Activated naive CD8-positive, alpha-beta T cell (primary cell): ENCODE measurements at regions not wholly inside any gene's neighbourhood (a gene's known extent, or its start where the extent isn't known, plus 50 kb on each side); places are given as distances from the start of the nearest gene placed in this dataset.
A peak's percentile ranks its signal among the peaks of the same experiment; 100 is the strongest.
"Not testable (repeated sequence)": the region's sequence is repeated elsewhere in the genome, so short reads cannot be mapped to it uniquely, and the experiment has no call there.

Source experiments
- H3K27ac Mint-ChIP-seq: one replicate; pipeline ENCODE4 v1.8.0; 2021; ENCODE audit warnings: mixed read lengths
- H3K27me3 Mint-ChIP-seq: one replicate; pipeline ENCODE4 v1.8.0; 2021; ENCODE audit warnings: mixed read lengths
- H3K36me3 Mint-ChIP-seq: one replicate; pipeline ENCODE4 v1.8.0; 2021; ENCODE audit warnings: mixed read lengths
- H3K4me1 Mint-ChIP-seq: one replicate; pipeline ENCODE4 v1.8.0; 2021; ENCODE audit warnings: low read depth, mixed read lengths
- H3K4me3 Mint-ChIP-seq: one replicate; pipeline ENCODE4 v1.8.0; 2021; ENCODE audit warnings: mild to moderate bottlenecking, mixed read lengths
- H3K9me3 Mint-ChIP-seq: one replicate; pipeline ENCODE4 v1.8.0; 2021; ENCODE audit warnings: low read depth, mixed read lengths

DNA sequence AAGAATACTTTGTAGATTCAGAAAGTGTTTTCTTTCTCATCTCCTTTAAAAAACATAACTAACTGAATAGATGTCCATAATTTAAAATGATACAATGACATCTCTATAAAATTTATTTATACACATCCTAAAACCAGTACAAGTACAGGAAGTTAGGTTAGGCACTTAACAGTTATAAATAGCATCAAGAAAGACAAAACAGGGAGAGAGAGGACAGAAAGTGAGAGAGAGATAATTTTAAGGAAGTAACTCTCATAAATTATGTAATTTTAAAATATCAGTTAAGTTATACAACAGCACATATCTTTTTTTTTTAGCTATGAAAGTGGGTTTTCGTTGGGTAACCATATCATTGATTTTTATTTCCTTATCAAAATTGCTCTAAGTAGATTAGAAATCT, 1068.6 kb downstream of the TAF11L14 start:
- H3K27me3 Mint-ChIP-seq: no peaks in the 10 kb centered on the region
- no peak overlapping the region for H3K4me3 Mint-ChIP-seq
- H3K27ac Mint-ChIP-seq: no peak overlapping the region
- H3K36me3 Mint-ChIP-seq: peaks cover under 1% of the 10 kb centered on the region
- H3K4me1 Mint-ChIP-seq: peaks cover 11% of the 10 kb centered on the region
- H3K9me3 Mint-ChIP-seq: no peaks in the 10 kb centered on the region

DNA sequence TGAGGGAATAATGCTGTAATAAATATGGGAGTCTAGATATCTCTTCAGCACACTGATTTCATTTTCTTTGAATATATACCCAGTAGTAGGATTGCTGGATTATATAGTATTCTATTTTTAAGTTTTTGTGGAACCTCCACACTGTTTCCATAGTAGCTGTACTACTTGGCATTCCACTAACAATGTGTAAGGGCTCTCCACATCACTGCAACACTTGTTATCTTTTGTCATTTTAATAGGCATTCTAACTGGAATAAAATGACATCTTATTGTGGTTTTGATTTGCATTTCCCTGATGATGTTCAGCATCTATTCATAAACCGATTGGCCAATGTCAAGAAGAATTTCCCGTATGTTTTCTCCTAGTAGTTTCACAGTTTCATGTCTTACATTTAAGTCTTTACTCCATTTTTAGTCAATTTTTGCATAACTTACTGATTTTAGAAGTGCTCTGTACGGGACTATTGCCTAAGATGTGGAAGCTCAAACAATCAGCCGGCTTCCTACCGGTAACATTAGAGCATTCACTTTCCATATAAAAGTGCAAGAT, 1078.8 kb downstream of the TAF11L14 start:
- Mint-ChIP-seq H3K27ac (no peak overlapping the region), H3K36me3 (peaks cover 3% of the 10 kb centered on the region), H3K4me3 (no peak overlapping the region), H3K27me3 (no peaks in the 10 kb centered on the region), H3K4me1 (no peaks in the 10 kb centered on the region), H3K9me3 (peaks cover 3% of the 10 kb centered on the region)

DNA sequence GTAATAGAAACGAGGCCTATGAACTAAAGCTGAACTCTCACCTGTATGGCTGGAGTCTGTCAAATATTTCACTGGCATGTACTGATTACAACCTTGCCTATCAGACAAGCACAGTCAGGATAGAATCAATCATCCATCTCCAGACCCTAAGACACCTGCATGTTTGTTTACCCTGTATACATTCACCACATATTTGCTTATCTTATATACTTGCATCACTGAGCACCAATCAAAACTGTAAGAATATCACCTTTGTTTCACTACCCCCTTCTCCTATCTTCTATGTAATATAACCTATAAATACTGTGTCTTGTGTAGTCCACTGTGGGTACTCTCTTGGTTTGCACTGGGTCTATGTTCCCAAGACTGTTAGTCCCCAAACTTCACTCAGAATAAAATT, 1085.7 kb downstream of the TAF11L14 start:
- no peaks in the 10 kb centered on the region for H3K27me3 Mint-ChIP-seq

DNA sequence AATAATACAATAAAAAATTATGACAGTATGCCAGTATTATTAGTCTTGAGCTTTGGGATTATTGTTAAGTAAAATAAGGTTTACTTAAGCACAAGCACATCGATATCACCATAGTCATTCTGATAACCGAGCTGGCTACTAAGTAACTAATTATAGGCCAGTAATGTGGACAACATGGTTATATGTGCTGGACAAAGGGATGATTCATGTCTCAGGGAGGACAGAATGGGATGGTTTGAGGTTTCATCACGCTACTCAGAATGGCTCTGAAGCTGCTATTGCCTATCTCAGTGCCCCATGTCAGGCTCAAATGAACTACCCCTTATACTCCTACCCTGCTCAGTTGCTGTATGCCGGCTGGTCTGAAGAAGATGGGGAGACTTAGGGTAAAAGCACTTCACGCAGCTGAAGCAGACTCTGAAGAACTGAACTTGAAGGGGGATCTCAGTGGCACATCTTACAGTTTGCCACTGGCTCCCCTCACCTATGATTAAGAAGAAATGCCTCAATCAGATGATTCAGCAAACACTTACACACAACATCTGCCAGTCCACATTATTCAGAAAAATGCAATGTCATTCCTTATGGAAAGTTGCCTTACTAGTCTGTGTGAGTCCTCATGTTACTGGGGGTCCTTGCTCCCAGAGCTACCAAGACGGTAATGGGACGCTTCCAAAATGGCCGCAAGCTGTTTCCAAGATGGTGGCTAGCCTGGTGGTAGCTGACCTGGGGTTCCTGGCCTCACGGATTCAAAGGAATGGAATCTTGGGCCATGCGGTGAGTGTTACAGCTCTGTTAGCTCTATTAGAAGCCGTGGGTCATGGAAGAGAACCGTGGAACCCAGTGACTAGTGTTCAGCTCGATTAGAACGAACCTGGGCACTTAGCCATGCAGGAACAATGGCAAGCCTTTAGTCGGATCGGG, 1098.6 kb downstream of the TAF11L14 start:
- peaks cover 12% of the 10 kb centered on the region for H3K36me3 Mint-ChIP-seq
- H3K4me1 Mint-ChIP-seq: peaks cover 9% of the 10 kb centered on the region
- H3K9me3 Mint-ChIP-seq: no peaks in the 10 kb centered on the region
- no peaks in the 10 kb centered on the region for H3K27me3 Mint-ChIP-seq
- no peak overlapping the region for H3K27ac Mint-ChIP-seq
- no peak overlapping the region for H3K4me3 Mint-ChIP-seq

More for the DNA sequence above, 1085.7 kb downstream of the TAF11L14 start:
- H3K9me3 Mint-ChIP-seq: peaks cover 3% of the 10 kb centered on the region
- H3K4me1 Mint-ChIP-seq: peaks cover 11% of the 10 kb centered on the region
- no peak overlapping the region for H3K27ac Mint-ChIP-seq
- peaks cover 3% of the 10 kb centered on the region for H3K36me3 Mint-ChIP-seq
- no peak overlapping the region for H3K4me3 Mint-ChIP-seq

DNA sequence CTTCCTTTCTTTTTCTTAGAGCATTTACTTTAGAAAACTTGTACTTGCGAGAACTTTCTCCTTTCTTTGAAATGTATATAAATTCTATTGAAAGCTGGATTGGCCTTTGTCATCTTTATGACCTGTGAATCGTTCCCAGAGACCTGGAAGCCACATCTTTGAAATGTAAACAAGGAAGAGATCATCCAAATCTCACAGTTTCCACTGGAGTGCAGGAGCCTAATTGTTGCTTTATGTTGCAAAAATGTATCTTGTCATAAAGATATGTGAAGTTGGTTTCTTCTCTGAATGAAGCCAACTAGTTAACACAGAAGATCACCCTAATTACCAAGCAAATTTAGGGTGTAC, 1101.8 kb downstream of the TAF11L14 start:
- Mint-ChIP-seq H3K9me3 (no peaks in the 10 kb centered on the region), H3K27me3 (no peaks in the 10 kb centered on the region), H3K4me3 (no peak overlapping the region), H3K4me1 (peaks cover 26% of the 10 kb centered on the region), H3K36me3 (peaks cover 9% of the 10 kb centered on the region), H3K27ac (no peak overlapping the region)

DNA sequence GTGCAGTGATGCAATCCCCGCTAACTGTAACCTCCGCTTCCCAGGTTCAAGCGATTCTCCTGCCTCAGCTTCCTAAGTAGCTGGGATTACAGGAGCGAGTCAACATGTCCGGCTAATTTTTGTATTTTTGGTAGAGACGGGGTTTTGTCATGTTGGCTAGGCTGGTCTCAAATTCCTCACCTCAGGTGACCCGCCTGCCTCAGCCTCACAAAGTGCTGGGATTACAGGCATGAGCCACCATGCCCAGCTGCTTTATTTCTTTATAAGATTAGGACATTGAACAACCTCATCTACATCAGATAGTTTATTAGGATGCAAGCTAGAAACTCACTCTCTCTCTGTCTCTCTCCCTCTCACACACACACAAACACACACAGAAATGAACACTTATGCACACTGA, 1102.5 kb downstream of the TAF11L14 start:
- H3K4me3 Mint-ChIP-seq, H3K27me3 Mint-ChIP-seq, H3K9me3 Mint-ChIP-seq, H3K27ac Mint-ChIP-seq, H3K36me3 Mint-ChIP-seq: not testable (repeated sequence)
- H3K4me1 Mint-ChIP-seq: peaks cover 33% of the 10 kb centered on the region

DNA sequence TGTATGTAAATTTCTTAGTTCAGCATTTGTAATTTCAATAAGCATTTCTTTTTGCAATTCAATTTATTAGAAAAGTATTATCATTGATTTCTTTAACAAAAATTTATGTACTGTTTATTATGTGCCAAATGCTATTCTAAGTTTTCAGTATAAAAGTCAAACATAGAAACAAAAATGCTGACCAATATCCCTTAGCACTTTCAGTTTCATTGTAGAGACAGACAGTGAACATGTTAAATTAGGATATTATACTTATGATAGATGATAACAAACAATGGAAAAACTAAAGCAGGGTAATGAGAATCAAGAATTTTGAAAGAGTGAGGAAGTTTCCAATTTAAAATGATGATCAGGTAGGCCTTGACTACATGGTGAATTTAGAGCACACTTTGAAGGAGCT, 1106.0 kb downstream of the TAF11L14 start:
- peaks cover 60% of the 10 kb centered on the region for H3K4me1 Mint-ChIP-seq
- H3K36me3 Mint-ChIP-seq: no peaks in the 10 kb centered on the region
- no peaks in the 10 kb centered on the region for H3K9me3 Mint-ChIP-seq
- no peaks in the 10 kb centered on the region for H3K27me3 Mint-ChIP-seq
- H3K27ac Mint-ChIP-seq: no peak overlapping the region
- H3K4me3 Mint-ChIP-seq: peak overlapping the region; percentile 44

DNA sequence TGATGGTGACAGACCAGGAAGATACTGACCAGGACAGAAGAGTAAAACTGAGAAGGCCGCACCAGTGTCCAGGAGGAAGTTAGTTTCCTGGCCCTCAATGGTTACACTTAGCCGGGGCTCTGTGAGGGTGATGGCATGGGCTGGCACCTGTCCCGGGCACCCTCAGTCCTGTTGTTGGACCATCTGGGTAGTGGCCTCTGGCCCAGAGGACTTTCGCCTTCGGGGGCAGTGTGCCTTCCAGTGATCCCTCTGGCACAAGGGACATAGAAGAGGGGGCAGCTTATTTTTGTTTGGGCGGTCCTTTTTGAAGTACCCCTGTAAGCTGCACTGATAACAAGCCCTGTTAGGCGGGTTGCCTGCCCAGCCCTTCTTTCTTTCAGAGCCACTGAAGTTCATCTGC, 1108.6 kb downstream of the TAF11L14 start:
- Mint-ChIP-seq H3K27me3 (no peaks in the 10 kb centered on the region), H3K4me1 (peaks cover 70% of the 10 kb centered on the region), H3K9me3 (no peaks in the 10 kb centered on the region), H3K27ac (no peak overlapping the region), H3K4me3 (peak overlapping the region; percentile 77), H3K36me3 (no peaks in the 10 kb centered on the region)

DNA sequence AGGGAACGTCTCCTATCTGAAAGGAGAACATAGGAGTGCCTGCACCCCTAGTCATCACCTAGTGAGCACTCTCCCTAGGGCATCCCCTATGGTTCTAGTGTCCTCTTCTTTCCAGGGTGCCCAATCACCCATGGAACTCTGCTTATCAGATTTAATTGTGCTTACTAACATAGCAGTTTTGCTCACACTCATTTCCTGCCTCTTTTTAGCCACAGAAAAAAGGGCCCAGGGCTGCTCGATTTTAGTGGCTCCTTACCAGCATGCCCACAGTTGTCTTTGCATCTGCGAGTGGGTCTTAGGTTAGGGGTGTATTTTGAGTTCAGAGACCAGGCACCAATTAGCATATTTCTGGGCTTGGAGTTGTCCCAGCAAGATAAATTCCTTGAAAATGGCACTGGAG, 1110.2 kb downstream of the TAF11L14 start:
- no peaks in the 10 kb centered on the region for H3K27me3 Mint-ChIP-seq
- peak overlapping the region; percentile 98 for H3K27ac Mint-ChIP-seq
- peak overlapping the region; percentile 93 for H3K4me3 Mint-ChIP-seq
- H3K9me3 Mint-ChIP-seq: no peaks in the 10 kb centered on the region
- H3K36me3 Mint-ChIP-seq: no peaks in the 10 kb centered on the region
- peaks cover 64% of the 10 kb centered on the region for H3K4me1 Mint-ChIP-seq

DNA sequence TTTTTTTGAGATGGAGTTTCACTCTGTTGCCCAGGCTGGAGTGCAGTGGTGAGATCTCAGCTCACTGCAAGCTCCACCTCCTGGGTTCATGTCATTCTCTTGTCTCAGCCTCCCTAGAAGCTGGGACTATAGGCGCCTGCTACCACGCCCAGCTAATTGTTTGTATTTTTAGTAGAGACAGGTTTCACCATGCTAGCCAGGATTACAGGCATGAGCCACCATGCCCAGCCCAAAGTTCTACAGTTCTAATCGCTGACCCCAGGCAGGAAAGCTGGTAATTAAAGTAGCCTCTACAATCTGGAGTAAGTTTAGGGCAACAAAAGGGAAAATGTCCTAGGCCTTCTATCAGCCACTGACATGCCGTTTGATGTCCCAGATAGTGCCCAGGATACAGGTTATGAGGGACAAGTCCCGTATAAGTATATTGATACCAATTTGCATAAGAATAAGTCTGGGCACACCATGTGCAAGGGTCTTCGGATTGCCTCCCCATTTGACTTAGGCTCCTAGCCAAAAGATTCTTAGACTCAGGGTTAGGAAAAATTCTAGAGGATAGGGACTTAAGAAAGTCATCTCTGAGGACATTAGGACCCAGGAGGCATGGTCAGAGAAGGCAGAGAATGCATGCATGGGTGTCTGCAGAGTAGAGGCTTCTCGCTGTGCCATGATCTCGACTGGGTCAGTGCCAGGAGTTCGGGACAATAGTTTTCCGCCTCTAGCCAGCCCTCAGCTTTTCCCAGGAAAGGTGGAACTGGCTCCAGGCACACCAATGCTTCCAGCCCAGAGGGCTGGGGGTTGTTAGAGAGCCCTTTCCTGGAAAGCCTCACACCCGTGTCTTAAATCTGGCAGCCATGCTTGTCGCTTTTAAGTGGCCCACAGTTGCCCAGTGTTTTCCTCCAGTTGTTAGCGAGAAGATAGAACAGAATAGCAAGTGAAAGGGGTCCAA, 1111.1 kb downstream of the TAF11L14 start:
- peaks cover 57% of the 10 kb centered on the region for H3K4me1 Mint-ChIP-seq
- peak overlapping the region; percentile 98 for H3K27ac Mint-ChIP-seq
- H3K27me3 Mint-ChIP-seq: no peaks in the 10 kb centered on the region
- no peaks in the 10 kb centered on the region for H3K9me3 Mint-ChIP-seq
- H3K36me3 Mint-ChIP-seq: no peaks in the 10 kb centered on the region
- H3K4me3 Mint-ChIP-seq: peak overlapping the region; percentile 93

DNA sequence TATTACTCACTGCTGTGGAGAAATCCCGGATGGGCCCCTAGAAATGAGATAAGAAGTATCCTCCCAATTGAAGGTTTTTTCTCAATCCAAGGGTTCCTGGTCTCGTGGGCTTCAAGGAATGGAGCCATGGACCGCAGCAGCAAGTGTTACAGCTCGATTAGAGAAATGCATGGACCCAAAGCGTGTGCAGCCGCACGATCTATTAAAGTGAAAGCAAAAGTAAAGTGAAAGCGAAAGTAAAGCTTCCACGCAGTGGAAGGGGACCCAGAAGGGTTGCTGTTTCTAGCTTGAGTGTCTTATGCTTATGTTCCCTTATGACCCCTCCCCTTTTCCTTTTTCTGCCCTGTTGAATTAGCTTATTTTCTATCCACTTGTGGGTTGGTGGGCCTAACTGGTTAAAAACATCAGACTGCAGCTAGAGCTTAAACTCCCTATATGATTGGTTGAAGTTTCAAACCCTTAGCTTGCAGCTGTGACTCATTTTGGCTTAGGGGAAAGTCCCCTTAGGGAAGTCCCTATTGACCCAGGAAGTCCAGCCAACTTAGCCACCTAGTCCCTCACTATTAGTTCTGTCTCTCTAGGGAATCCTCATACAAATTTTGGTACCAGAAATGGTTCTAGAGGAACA, 1111.8 kb downstream of the TAF11L14 start:
- peaks cover 50% of the 10 kb centered on the region for H3K4me1 Mint-ChIP-seq
- peak overlapping the region; percentile 93 for H3K4me3 Mint-ChIP-seq

DNA sequence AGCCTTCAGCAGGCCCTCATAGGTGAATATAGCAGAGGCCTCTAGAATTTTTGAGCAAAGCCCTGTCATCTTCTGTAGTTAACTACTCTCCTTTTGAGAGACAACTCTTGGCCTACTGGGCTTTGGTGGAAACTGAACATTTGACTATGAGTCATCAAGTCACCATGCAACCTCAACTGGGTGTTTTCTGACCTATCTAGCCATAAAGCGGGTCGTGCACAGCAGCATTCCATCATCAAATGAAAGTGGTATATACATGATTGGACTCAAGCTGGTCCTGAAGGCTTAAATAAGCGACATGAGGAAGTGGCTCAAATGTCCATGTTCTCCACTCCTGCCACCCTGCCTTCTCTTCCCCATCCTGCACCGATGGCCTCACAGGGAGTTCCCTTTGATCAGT, 1115.5 kb downstream of the TAF11L14 start:
- Mint-ChIP-seq H3K27ac (no peak overlapping the region), H3K4me3 (no peak overlapping the region), H3K4me1 (peaks cover 29% of the 10 kb centered on the region), H3K36me3 (no peaks in the 10 kb centered on the region), H3K27me3 (no peaks in the 10 kb centered on the region), H3K9me3 (no peaks in the 10 kb centered on the region)

More for the DNA sequence above, 1111.8 kb downstream of the TAF11L14 start:
- no peaks in the 10 kb centered on the region for H3K27me3 Mint-ChIP-seq
- no peaks in the 10 kb centered on the region for H3K36me3 Mint-ChIP-seq
- peak overlapping the region; percentile 98 for H3K27ac Mint-ChIP-seq
- no peaks in the 10 kb centered on the region for H3K9me3 Mint-ChIP-seq

DNA sequence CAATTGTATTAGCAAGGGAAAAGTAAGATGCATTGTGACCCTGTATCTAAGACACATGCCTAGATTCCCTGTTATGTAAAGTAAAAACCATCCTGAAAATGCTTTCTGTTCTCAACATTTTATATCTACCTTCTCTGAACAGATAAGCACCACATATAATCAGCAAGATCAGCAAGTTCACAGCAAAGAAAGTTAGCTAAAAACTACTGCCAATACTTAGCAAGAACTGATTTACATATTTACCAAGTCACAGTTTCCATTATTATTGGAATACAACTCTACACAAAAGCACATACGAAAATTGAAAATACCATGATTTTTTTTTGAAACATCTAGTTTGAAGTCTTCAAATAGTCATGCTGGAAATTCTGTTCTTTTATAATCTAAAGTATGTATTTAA, 1118.1 kb downstream of the TAF11L14 start:
- H3K27me3 Mint-ChIP-seq: no peaks in the 10 kb centered on the region
- peak overlapping the region; percentile 23 for H3K27ac Mint-ChIP-seq
- H3K36me3 Mint-ChIP-seq: no peaks in the 10 kb centered on the region
- H3K9me3 Mint-ChIP-seq: no peaks in the 10 kb centered on the region
- no peak overlapping the region for H3K4me3 Mint-ChIP-seq
- H3K4me1 Mint-ChIP-seq: peaks cover 14% of the 10 kb centered on the region

DNA sequence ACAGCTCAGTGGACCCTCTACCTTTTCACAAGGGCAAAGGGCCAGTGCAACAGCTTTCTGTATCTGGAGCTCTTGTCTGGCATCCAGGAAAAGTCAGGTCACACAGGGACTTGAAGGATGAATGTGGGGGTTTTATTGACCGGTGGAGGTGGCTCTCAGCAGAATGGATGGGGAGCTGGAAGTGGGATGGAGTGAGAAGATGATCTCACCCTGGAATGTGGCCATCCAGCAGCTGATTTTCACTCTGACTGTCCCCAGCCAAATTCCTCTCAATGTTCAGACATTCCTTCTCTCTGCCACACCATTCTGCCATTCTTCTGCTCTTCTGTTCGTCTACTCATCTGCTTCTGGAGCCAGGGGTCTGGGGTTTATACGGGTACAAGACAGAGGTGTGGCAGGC, 1119.9 kb downstream of the TAF11L14 start:
- H3K27ac Mint-ChIP-seq: no peak overlapping the region
- no peak overlapping the region for H3K4me3 Mint-ChIP-seq
- no peaks in the 10 kb centered on the region for H3K27me3 Mint-ChIP-seq
- H3K9me3 Mint-ChIP-seq: no peaks in the 10 kb centered on the region
- no peaks in the 10 kb centered on the region for H3K36me3 Mint-ChIP-seq
- peaks cover 11% of the 10 kb centered on the region for H3K4me1 Mint-ChIP-seq
